GM12891 (cell line): ENCODE measurements at regions not wholly inside any gene's neighbourhood (a gene's known extent, or its start where the extent isn't known, plus 50 kb on each side); places are given as distances from the start of the nearest gene placed in this dataset.

ENCODE experiments used
- PAX5 ChIP-seq: IDR thresholded peaks from 2 replicates; pipeline ENCODE4 v1.6.1; 2011; ENCODE audit warnings: low read length, moderate library complexity, mild to moderate bottlenecking; ENCODE audit not compliant: insufficient read depth, severe bottlenecking
- POLR2A ChIP-seq: IDR thresholded peaks from 2 replicates; pipeline ENCODE4 v1.6.1; 2011; ENCODE audit warnings: low read depth, low read length, control low read depth
- POLR2AphosphoS5 ChIP-seq: IDR thresholded peaks from 2 replicates; pipeline ENCODE4 v1.6.1; 2011; ENCODE audit warnings: low read depth, low read length, control low read depth
- SPI1 ChIP-seq: IDR thresholded peaks from 2 replicates; pipeline ENCODE4 v1.6.1; 2011; ENCODE audit warnings: low read depth, low read length, control low read depth
- TAF1 ChIP-seq: IDR thresholded peaks from 2 replicates; pipeline ENCODE4 v1.6.1; 2011; ENCODE audit warnings: low read depth, low read length, control low read depth

GRCh38 chr11:115699326-115699725 lies 195.1 kb upstream of the CADM1 start:
- no peak for TF ChIP-seq POLR2AphosphoS5
- TF ChIP-seq TAF1 = no peak
- TF ChIP-seq POLR2A = no peak
- no peak for TF ChIP-seq SPI1
- TF ChIP-seq PAX5 = no peak
